ENCODE measurements at regions not wholly inside any gene's neighbourhood (a gene's known extent, or its start where the extent isn't known, plus 50 kb on each side); places are given as distances from the start of the nearest gene placed in this dataset.

DNA sequence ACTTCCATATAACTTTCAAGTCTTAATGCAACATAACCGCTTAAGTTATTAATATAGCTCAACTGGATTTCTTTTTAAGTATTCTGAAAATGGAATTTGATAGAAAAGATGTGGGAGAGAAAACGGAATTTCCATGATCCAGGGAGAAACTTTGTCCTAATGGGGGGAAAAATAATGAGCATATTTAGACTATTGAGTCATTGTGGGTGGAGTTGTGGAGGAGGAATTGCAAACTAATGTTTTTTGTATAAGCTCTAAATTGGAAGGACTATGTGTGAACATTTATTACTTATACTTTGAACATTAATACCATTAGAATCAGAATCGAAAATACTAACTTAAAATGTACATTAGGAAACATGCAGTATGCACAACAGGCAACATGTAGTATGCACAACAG, 159.9 kb upstream of the NEGR1 start (continued):
- TF ChIP-seq KDM5A (IDR thresholded peaks at IDR 0.05) (no peak), HDAC2 (IDR thresholded peaks at IDR 0.05) (no peak), RARB (CRISPR knock-in tag; IDR thresholded peaks at IDR 0.05) (no peak), ESRRA (IDR thresholded peaks at IDR 0.05; ENCODE audit: borderline replicate concordance, low read length) (no peak), POLR2AphosphoS2 (conservative IDR thresholded peaks at IDR 0.05; ENCODE audit: low read length) (no peak), EHF (CRISPR knock-in tag; IDR thresholded peaks at IDR 0.05) (no peak), HOXB5 (CRISPR knock-in tag; IDR thresholded peaks at IDR 0.05) (no peak)
- TF ChIP-seq, protein P1, sequence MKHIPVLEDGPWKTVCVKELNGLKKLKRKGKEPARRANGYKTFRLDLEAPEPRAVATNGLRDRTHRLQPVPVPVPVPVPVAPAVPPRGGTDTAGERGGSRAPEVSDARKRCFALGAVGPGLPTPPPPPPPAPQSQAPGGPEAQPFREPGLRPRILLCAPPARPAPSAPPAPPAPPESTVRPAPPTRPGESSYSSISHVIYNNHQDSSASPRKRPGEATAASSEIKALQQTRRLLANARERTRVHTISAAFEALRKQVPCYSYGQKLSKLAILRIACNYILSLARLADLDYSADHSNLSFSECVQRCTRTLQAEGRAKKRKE (CRISPR knock-in tag; IDR thresholded peaks at IDR 0.05; ENCODE audit: low read depth): no peak

DNA sequence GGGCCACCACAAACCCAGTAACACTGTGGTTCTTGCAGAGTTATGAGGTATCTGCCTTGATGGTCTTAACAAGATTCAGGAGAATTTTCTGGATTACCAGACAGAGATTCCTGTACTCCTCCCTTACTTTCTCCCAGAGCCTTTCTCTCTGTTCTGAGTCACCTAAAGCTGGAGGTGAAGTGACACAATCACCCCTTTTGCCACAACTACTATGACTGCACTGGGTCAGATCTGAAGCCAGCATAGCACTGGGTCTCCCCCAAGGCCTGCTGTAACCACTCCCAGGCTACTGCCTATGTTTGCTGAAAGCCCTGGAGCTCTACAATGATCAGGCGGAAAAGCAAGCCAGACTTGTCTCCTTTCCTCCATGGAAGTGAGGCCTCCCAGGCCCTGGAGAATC, 156.7 kb upstream of the NEGR1 start:
- FAIRE-seq (no peak), DNase-seq (ENCODE audit: low read depth in 1 of 2, low spot score in 1 of 2) (no peak), ATAC-seq (no peak)
- Histone ChIP-seq H3K4me1 (no peaks in the 10 kb centered on the region), H3K4me3 (no peak overlapping the region), H3K9me3 (no peaks in the 10 kb centered on the region), H3K4me2 (no peak overlapping the region), H3K27ac (no peak overlapping the region)
- CTCF ChIA-PET: no interaction called here
- POLR2A ChIA-PET: no interaction called here
- TF ChIP-seq EHF (CRISPR knock-in tag; IDR thresholded peaks at IDR 0.05) (no peak), JUNB (IDR thresholded peaks at IDR 0.05) (no peak), TP53 (CRISPR knock-in tag; IDR thresholded peaks at IDR 0.05) (no peak), EP300 (IDR thresholded peaks at IDR 0.05) (no peak), PHF8 (IDR thresholded peaks at IDR 0.05; ENCODE audit: borderline replicate concordance, low read depth) (no peak), ZNF302 (CRISPR knock-in tag; IDR thresholded peaks at IDR 0.05) (no peak), HOXB5 (CRISPR knock-in tag; IDR thresholded peaks at IDR 0.05) (no peak), KDM5A (IDR thresholded peaks at IDR 0.05) (no peak), POLR2AphosphoS2 (conservative IDR thresholded peaks at IDR 0.05; ENCODE audit: low read length) (no peak), JUN (IDR thresholded peaks at IDR 0.05) (no peak), KDM1A (IDR thresholded peaks at IDR 0.05; ENCODE audit: low read depth) (no peak), CHD2 (IDR thresholded peaks at IDR 0.05; ENCODE audit: low read length, partially characterized antibody) (no peak), NR3C1 (IDR thresholded peaks at IDR 0.05) (no peak), HEYL (CRISPR knock-in tag; IDR thresholded peaks at IDR 0.05) (no peak), ZFP36 (IDR thresholded peaks at IDR 0.05; ENCODE audit: borderline replicate concordance, partially characterized antibody) (no peak)
- TF ChIP-seq, protein P2, sequence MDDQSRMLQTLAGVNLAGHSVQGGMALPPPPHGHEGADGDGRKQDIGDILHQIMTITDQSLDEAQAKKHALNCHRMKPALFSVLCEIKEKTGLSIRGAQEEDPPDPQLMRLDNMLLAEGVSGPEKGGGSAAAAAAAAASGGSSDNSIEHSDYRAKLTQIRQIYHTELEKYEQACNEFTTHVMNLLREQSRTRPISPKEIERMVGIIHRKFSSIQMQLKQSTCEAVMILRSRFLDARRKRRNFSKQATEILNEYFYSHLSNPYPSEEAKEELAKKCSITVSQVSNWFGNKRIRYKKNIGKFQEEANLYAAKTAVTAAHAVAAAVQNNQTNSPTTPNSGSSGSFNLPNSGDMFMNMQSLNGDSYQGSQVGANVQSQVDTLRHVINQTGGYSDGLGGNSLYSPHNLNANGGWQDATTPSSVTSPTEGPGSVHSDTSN (IDR thresholded peaks at IDR 0.05): no peak
- TF ChIP-seq, protein P3, sequence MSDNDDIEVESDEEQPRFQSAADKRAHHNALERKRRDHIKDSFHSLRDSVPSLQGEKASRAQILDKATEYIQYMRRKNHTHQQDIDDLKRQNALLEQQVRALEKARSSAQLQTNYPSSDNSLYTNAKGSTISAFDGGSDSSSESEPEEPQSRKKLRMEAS (IDR thresholded peaks at IDR 0.05): no peak
- TF ChIP-seq, protein P4, sequence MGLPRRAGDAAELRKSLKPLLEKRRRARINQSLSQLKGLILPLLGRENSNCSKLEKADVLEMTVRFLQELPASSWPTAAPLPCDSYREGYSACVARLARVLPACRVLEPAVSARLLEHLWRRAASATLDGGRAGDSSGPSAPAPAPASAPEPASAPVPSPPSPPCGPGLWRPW (IDR thresholded peaks at IDR 0.05): no peak
- TF ChIP-seq, protein P5, sequence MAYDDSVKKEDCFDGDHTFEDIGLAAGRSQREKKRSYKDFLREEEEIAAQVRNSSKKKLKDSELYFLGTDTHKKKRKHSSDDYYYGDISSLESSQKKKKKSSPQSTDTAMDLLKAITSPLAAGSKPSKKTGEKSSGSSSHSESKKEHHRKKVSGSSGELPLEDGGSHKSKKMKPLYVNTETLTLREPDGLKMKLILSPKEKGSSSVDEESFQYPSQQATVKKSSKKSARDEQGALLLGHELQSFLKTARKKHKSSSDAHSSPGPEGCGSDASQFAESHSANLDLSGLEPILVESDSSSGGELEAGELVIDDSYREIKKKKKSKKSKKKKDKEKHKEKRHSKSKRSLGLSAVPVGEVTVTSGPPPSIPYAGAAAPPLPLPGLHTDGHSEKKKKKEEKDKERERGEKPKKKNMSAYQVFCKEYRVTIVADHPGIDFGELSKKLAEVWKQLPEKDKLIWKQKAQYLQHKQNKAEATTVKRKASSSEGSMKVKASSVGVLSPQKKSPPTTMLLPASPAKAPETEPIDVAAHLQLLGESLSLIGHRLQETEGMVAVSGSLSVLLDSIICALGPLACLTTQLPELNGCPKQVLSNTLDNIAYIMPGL (CRISPR knock-in tag; IDR thresholded peaks at IDR 0.05; ENCODE audit: borderline replicate concordance): no peak
- TF ChIP-seq, protein P6, sequence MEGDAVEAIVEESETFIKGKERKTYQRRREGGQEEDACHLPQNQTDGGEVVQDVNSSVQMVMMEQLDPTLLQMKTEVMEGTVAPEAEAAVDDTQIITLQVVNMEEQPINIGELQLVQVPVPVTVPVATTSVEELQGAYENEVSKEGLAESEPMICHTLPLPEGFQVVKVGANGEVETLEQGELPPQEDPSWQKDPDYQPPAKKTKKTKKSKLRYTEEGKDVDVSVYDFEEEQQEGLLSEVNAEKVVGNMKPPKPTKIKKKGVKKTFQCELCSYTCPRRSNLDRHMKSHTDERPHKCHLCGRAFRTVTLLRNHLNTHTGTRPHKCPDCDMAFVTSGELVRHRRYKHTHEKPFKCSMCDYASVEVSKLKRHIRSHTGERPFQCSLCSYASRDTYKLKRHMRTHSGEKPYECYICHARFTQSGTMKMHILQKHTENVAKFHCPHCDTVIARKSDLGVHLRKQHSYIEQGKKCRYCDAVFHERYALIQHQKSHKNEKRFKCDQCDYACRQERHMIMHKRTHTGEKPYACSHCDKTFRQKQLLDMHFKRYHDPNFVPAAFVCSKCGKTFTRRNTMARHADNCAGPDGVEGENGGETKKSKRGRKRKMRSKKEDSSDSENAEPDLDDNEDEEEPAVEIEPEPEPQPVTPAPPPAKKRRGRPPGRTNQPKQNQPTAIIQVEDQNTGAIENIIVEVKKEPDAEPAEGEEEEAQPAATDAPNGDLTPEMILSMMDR (IDR thresholded peaks at IDR 0.05): no peak
- 20% methylated on average over 1 of the region's 1 CpG for WGBS (ENCODE audit: missing lambda C conversion rate)
